WTC11 (cell line): ENCODE measurements at regions not wholly inside any gene's neighbourhood (a gene's known extent, or its start where the extent isn't known, plus 50 kb on each side); places are given as distances from the start of the nearest gene placed in this dataset.

Experiments used
- ATAC-seq: fragments of 200-7000 bp; cut with Tn5 transposase; 2 replicates; pipeline ENCODE4 v1.10.0; 2021; ENCODE audit warnings: mild to moderate bottlenecking, moderate library complexity
- CTCF ChIA-PET: fragments of 300-600 bp; sonication (Branson Sonifier 250); formaldehyde crosslinking; loops from one replicate; lab custom pipeline; 2021; ENCODE audit warnings: antibody characterized with exemption; lab: Charles Lee
- POLR2A ChIA-PET: fragments of 350-600 bp; sonication (Branson Sonifier 250); formaldehyde crosslinking; loops from one replicate; lab custom pipeline; 2021; ENCODE audit warnings: antibody characterized with exemption; lab: Charles Lee
- DNase-seq: peaks from one replicate; pipeline ENCODE4 v3.0.0; 2021; ENCODE audit warnings: low spot score
- H3K27ac Mint-ChIP-seq: 2 replicates; pipeline ENCODE4 v1.8.0; 2021; ENCODE audit warnings: mixed read lengths
- H3K27me3 Mint-ChIP-seq: 2 replicates; pipeline ENCODE4 v1.8.0; 2021; ENCODE audit warnings: low read depth, mild to moderate bottlenecking, moderate library complexity, mixed read lengths
- H3K36me3 Mint-ChIP-seq: 2 replicates; pipeline ENCODE4 v1.8.0; 2021; ENCODE audit warnings: mixed read lengths
- H3K4me1 Mint-ChIP-seq: 2 replicates; pipeline ENCODE4 v1.8.0; 2022; ENCODE audit warnings: mixed read lengths
- H3K4me3 Mint-ChIP-seq: 2 replicates; pipeline ENCODE4 v1.8.0; 2021; ENCODE audit warnings: mild to moderate bottlenecking, moderate library complexity, mixed read lengths
- H3K9me3 Mint-ChIP-seq: 2 replicates; pipeline ENCODE4 v1.8.0; 2021; ENCODE audit warnings: mixed read lengths
- CBFB ChIP-seq: sonication (generic); formaldehyde crosslinking; IDR thresholded peaks from 2 replicates; pipeline ENCODE4 v1.8.1; 2022; ENCODE audit warnings: mild to moderate bottlenecking, low read depth, missing genetic modification reagents
- E2F4 ChIP-seq: sonication (generic); formaldehyde crosslinking; IDR thresholded peaks from 2 replicates; pipeline ENCODE4 v1.8.1; 2022; ENCODE audit warnings: low read depth, mild to moderate bottlenecking, moderate library complexity, missing genetic modification reagents, borderline replicate concordance
- E2F5 ChIP-seq: sonication (generic); formaldehyde crosslinking; IDR thresholded peaks from 2 replicates; pipeline ENCODE4 v1.8.1; 2022; ENCODE audit warnings: mild to moderate bottlenecking, moderate library complexity, missing genetic modification reagents
- ELF4 ChIP-seq: sonication (generic); formaldehyde crosslinking; IDR thresholded peaks from 2 replicates; pipeline ENCODE4 v1.8.1; 2022; ENCODE audit warnings: low read depth, mild to moderate bottlenecking, moderate library complexity, missing genetic modification reagents
- EMX1 ChIP-seq: fragments of 250-450 bp; sonication (Bioruptor Pico); IDR thresholded peaks from 2 replicates; pipeline ENCODE4 v1.8.0; 2021; ENCODE audit warnings: mild to moderate bottlenecking
- IRF1 ChIP-seq: sonication (generic); formaldehyde crosslinking; IDR thresholded peaks from 2 replicates; pipeline ENCODE4 v1.8.0; 2023; ENCODE audit warnings: missing genetic modification reagents
- JUN ChIP-seq: sonication (generic); formaldehyde crosslinking; IDR thresholded peaks from 2 replicates; pipeline ENCODE4 v1.8.0; 2023; ENCODE audit warnings: mild to moderate bottlenecking, missing genetic modification reagents
- MLX ChIP-seq: sonication (generic); formaldehyde crosslinking; IDR thresholded peaks from 2 replicates; pipeline ENCODE4 v1.8.1; 2023; ENCODE audit warnings: mild to moderate bottlenecking, missing genetic modification reagents, moderate library complexity
- NFATC4 ChIP-seq: fragments of 250-450 bp; sonication (Bioruptor Pico); IDR thresholded peaks from 2 replicates; pipeline ENCODE4 v1.9.0; 2021; ENCODE audit warnings: mild to moderate bottlenecking
- TCF7 ChIP-seq: sonication (generic); formaldehyde crosslinking; IDR thresholded peaks from 2 replicates; pipeline ENCODE4 v1.8.0; 2022; ENCODE audit warnings: mild to moderate bottlenecking, low read depth, missing genetic modification reagents, moderate library complexity
- TEAD1 ChIP-seq: sonication (generic); formaldehyde crosslinking; IDR thresholded peaks from 2 replicates; pipeline ENCODE4 v1.8.0; 2022; ENCODE audit warnings: mild to moderate bottlenecking, missing genetic modification reagents
- USF2 ChIP-seq: sonication (generic); formaldehyde crosslinking; IDR thresholded peaks from 2 replicates; pipeline ENCODE4 v1.8.1; 2023; ENCODE audit warnings: mild to moderate bottlenecking, missing genetic modification reagents, moderate library complexity
- ZBTB21 ChIP-seq: sonication (generic); formaldehyde crosslinking; IDR thresholded peaks from 2 replicates; pipeline ENCODE4 v1.8.1; 2023; ENCODE audit warnings: mild to moderate bottlenecking, missing genetic modification reagents, borderline replicate concordance
- ZNF121 ChIP-seq: sonication (generic); formaldehyde crosslinking; IDR thresholded peaks from 2 replicates; pipeline ENCODE4 v1.8.0; 2023; ENCODE audit warnings: missing genetic modification reagents
- ZNF423 ChIP-seq: fragments of 250-450 bp; sonication (Bioruptor Pico); IDR thresholded peaks from 2 replicates; pipeline ENCODE4 v2.1.2; 2022; ENCODE audit warnings: mild to moderate bottlenecking, moderate library complexity
- ZNF512 ChIP-seq: sonication (generic); formaldehyde crosslinking; IDR thresholded peaks from 2 replicates; pipeline ENCODE4 v1.8.1; 2022; ENCODE audit warnings: missing genetic modification reagents, borderline replicate concordance

GRCh38 chr1:29986986-29987385 lies 736.4 kb downstream of the MATN1 start (continued):
- TF ChIP-seq IRF1 (CRISPR knock-in tag) (no peak), ELF4 (CRISPR knock-in tag) (no peak)

GRCh38 chr1:29985606-29985945 lies 737.8 kb downstream of the MATN1 start:
- Mint-ChIP-seq H3K36me3 (0 out of 2 replicates have a peak, but pooled peaks cover 3% of the 10 kb centered on the region), H3K4me3 (no peak overlapping the region), H3K27me3 (peaks cover 2% of the 10 kb centered on the region), H3K9me3 (peaks cover 19% of the 10 kb centered on the region), H3K4me1 (peaks cover 46% of the 10 kb centered on the region), H3K27ac (no peak overlapping the region)
- ChIA-PET POLR2A (no interaction called here), CTCF (no interaction called here)
- no peak for ATAC-seq
- TF ChIP-seq E2F5 (CRISPR knock-in tag) (no peak), USF2 (CRISPR knock-in tag) (no peak), CBFB (CRISPR knock-in tag) (no peak), ZNF121 (CRISPR knock-in tag) (no peak), EMX1 (CRISPR knock-in tag) (no peak), ZNF423 (CRISPR knock-in tag) (no peak)
- DNase-seq: no peak

GRCh38 chr1:29984862-29985605 lies 738.4 kb downstream of the MATN1 start:
- CTCF ChIA-PET: no interaction called here
- Mint-ChIP-seq H3K27ac (no peak overlapping the region), H3K4me1 (peaks cover 44% of the 10 kb centered on the region), H3K9me3 (peaks cover 19% of the 10 kb centered on the region), H3K36me3 (0 out of 2 replicates have a peak, but pooled peaks cover 3% of the 10 kb centered on the region), H3K27me3 (no peaks in the 10 kb centered on the region; the same call in 1 of the 2 replicates), H3K4me3 (no peak overlapping the region)
- POLR2A ChIA-PET: no interaction called here
- TF ChIP-seq JUN (CRISPR knock-in tag) (no peak), NFATC4 (CRISPR knock-in tag) (no peak), ZBTB21 (CRISPR knock-in tag) (no peak), E2F4 (no peak), TCF7 (no peak), TEAD1 (CRISPR knock-in tag) (no peak), MLX (CRISPR knock-in tag) (no peak)
- no peak for DNase-seq
- ATAC-seq: no peak

- peak; percentile 54 for ATAC-seq
- ChIA-PET POLR2A (no interaction called here), CTCF (no interaction called here)
- Mint-ChIP-seq H3K36me3 (0 out of 2 replicates have a peak, but pooled peaks cover 3% of the 10 kb centered on the region), H3K27me3 (no peaks in the 10 kb centered on the region), H3K4me3 (no peak overlapping the region), H3K4me1 (peaks cover 44% of the 10 kb centered on the region), H3K27ac (no peak overlapping the region; the same call in 1 of the 2 replicates), H3K9me3 (peaks cover 17% of the 10 kb centered on the region)
- no peak for DNase-seq
- TF ChIP-seq ZNF512 (CRISPR knock-in tag) (no peak), E2F4 (no peak), TCF7 (no peak)
These were observed 739.1 kb downstream of the MATN1 start for GRCh38 chr1:29984166-29984861.
